Liver (tissue), 8 donors: ENCODE measurements at regions not wholly inside any gene's neighbourhood (a gene's known extent, or its start where the extent isn't known, plus 50 kb on each side); places are given as distances from the start of the nearest gene placed in this dataset.

Source experiments
- DNase-seq: peaks from one replicate; pipeline ENCODE4 v3.0.0-alpha.2; 2017; ENCODE audit warnings: low spot score
- H3K27ac ChIP-seq, 2 donors: one replicate each; pipeline ENCODE4 v1.7.0; 2013; ENCODE audit warnings: inconsistent platforms in 2 of 2, low read length in 2 of 2, control low read depth in 1 of 2, low read depth in 1 of 2, mild to moderate bottlenecking in 1 of 2
- H3K27me3 ChIP-seq, 4 donors: one replicate each; pipeline versions ENCODE4 v1.6.1 to v1.7.0; 2013; ENCODE audit warnings: low read length in 3 of 4, inconsistent platforms in 1 of 4, mild to moderate bottlenecking in 1 of 4, moderate library complexity in 1 of 4; ENCODE audit not compliant: control insufficient read depth in 4 of 4, insufficient read depth in 4 of 4
- H3K36me3 ChIP-seq, 4 donors: one replicate each; pipeline versions ENCODE4 v1.6.1 to v1.7.0; 2013; ENCODE audit warnings: low read length in 3 of 4, mild to moderate bottlenecking in 3 of 4, low read depth in 1 of 4, moderate library complexity in 1 of 4; ENCODE audit not compliant: control insufficient read depth in 4 of 4, insufficient read depth in 3 of 4
- H3K4me1 ChIP-seq, 4 donors: one replicate each; pipeline versions ENCODE4 v1.6.1 to v1.7.0; 2013; ENCODE audit warnings: low read length in 3 of 4, mild to moderate bottlenecking in 3 of 4, moderate library complexity in 1 of 4; ENCODE audit not compliant: control insufficient read depth in 4 of 4, insufficient read depth in 4 of 4
- H3K4me3 ChIP-seq, 3 donors: one replicate each; pipeline versions ENCODE4 v1.6.1 to v1.7.0; 2013; ENCODE audit warnings: low read length in 3 of 3, control low read depth in 1 of 3, low read depth in 1 of 3, mild to moderate bottlenecking in 1 of 3
- H3K9ac ChIP-seq, 2 donors: one replicate each; pipeline ENCODE4 v1.7.0; 2013; ENCODE audit warnings: low read length in 2 of 2, mild to moderate bottlenecking in 2 of 2, moderate library complexity in 2 of 2, control low read depth in 1 of 2, low read depth in 1 of 2
- H3K9me3 ChIP-seq, 4 donors: one replicate each; pipeline versions ENCODE4 v1.6.1 to v1.7.0; 2013; ENCODE audit warnings: low read length in 3 of 4; ENCODE audit not compliant: control insufficient read depth in 4 of 4
- EGR1 ChIP-seq, 2 donors: IDR thresholded peaks; 2 replicates each; pipeline ENCODE4 v1.6.1; 2016 to 2018; ENCODE audit warnings: antibody characterized with exemption in 2 of 2, low read depth in 2 of 2
- FOXA1 ChIP-seq: IDR thresholded peaks from 2 replicates; pipeline ENCODE4 v1.6.1; 2016; ENCODE audit warnings: antibody characterized with exemption
- FOXA2 ChIP-seq: IDR thresholded peaks from 2 replicates; pipeline ENCODE4 v1.6.1; 2016; ENCODE audit warnings: antibody characterized with exemption
- GABPA ChIP-seq, 2 donors: IDR thresholded peaks in 1 of 2; conservative IDR thresholded peaks in 1 of 2; 2 replicates each; pipeline ENCODE4 v1.6.1; 2016; ENCODE audit warnings: antibody characterized with exemption in 2 of 2, mild to moderate bottlenecking in 1 of 2, moderate library complexity in 1 of 2
- HNF4A ChIP-seq, 2 donors: conservative IDR thresholded peaks; 2 replicates each; pipeline ENCODE4 v1.6.1; 2016; ENCODE audit warnings: antibody characterized with exemption in 2 of 2, mild to moderate bottlenecking in 2 of 2
- HNF4G ChIP-seq: IDR thresholded peaks from 2 replicates; pipeline ENCODE4 v1.6.1; 2016; ENCODE audit warnings: antibody characterized with exemption
- JUND ChIP-seq, 2 donors: IDR thresholded peaks; 2 replicates each; pipeline ENCODE4 v1.6.1; 2016; ENCODE audit warnings: antibody characterized with exemption in 2 of 2
- NR2F2 ChIP-seq: IDR thresholded peaks from 2 replicates; pipeline ENCODE4 v1.6.1; 2016; ENCODE audit warnings: antibody characterized with exemption
- RAD21 ChIP-seq, 2 donors: IDR thresholded peaks; 2 replicates each; pipeline ENCODE4 v1.6.1; 2016; ENCODE audit warnings: antibody characterized with exemption in 2 of 2, mild to moderate bottlenecking in 2 of 2
- RXRA ChIP-seq, 2 donors: IDR thresholded peaks; 2 replicates each; pipeline ENCODE4 v1.6.1; 2017 to 2018; ENCODE audit warnings: antibody characterized with exemption in 2 of 2, mild to moderate bottlenecking in 1 of 2
- SP1 ChIP-seq: IDR thresholded peaks from 2 replicates; pipeline ENCODE4 v1.6.1; 2018; ENCODE audit warnings: antibody characterized with exemption, mild to moderate bottlenecking
- TAF1 ChIP-seq: conservative IDR thresholded peaks from 2 replicates; pipeline ENCODE4 v1.6.1; 2016; ENCODE audit warnings: antibody characterized with exemption, mild to moderate bottlenecking
- YY1 ChIP-seq: IDR thresholded peaks from 2 replicates; pipeline ENCODE4 v1.6.1; 2016; ENCODE audit warnings: antibody characterized with exemption, mild to moderate bottlenecking
- WGBS: extraction: QIAGEN DNeasy Blood & Tissue Kit; methylation state at CpG from one replicate; pipeline ENCODE4 v1.1.7; 2013; 5-methylcytosine and 5-hydroxymethylcytosine counted together
- TF ChIP-seq, protein P1 (sequence below): IDR thresholded peaks from 2 replicates; pipeline ENCODE4 v1.6.1; 2016; ENCODE audit warnings: antibody characterized with exemption
- TF ChIP-seq, protein P2 (sequence below): IDR thresholded peaks from 2 replicates; pipeline ENCODE4 v1.6.1; 2016; ENCODE audit warnings: antibody characterized with exemption
- TF ChIP-seq, protein P3 (sequence below): fragments of 150-350 bp; IDR thresholded peaks from 2 replicates; pipeline ENCODE4 v1.5.1; 2017; ENCODE audit warnings: improper control_type of control experiment, low read depth, low read length; ENCODE audit not compliant: missing input control
- TF ChIP-seq, protein P4 (sequence below): IDR thresholded peaks from 2 replicates; pipeline ENCODE4 v1.6.1; 2016; ENCODE audit warnings: antibody characterized with exemption
- TF ChIP-seq, protein P5 (sequence below): IDR thresholded peaks from 2 replicates; pipeline ENCODE4 v1.6.1; 2016; ENCODE audit warnings: antibody characterized with exemption, mild to moderate bottlenecking
- donor health status: healthy.
- donor health status: healthy.
- donor health status: healthy.
- donor health status: healthy.
- donor health status: healthy.

DNA sequence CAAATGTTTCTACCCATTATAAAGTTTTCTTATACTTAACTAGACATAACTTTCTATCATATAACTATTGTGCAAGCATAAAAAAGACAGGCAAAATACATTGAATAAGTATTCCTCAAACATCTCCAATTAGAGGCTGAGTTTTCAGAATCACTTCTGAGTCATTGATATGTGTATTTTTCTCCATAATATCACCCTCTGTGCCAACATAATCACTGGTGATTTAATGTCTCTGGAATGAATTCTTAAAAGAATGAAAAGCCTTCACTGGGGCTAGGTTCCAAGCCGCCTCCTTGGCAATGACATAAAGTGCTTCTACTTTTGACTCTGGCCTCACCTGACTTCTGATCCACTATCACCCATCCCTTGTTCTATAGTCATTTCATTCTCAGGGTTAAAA is 197.0 kb upstream of the E2F8 start:
- H3K27me3 ChIP-seq: no peaks in the 10 kb centered on the region
- no peaks in the 10 kb centered on the region for H3K4me1 ChIP-seq
- TF ChIP-seq, protein P1, sequence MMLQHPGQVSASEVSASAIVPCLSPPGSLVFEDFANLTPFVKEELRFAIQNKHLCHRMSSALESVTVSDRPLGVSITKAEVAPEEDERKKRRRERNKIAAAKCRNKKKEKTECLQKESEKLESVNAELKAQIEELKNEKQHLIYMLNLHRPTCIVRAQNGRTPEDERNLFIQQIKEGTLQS: no peak
- no peaks in the 10 kb centered on the region for H3K9me3 ChIP-seq
- H3K9ac ChIP-seq: no peak overlapping the region
- DNase-seq: no peak
- no peak overlapping the region for H3K4me3 ChIP-seq
- H3K36me3 ChIP-seq: no peaks in the 10 kb centered on the region
- WGBS: 91% methylated on average over 1 of the region's 1 CpG
- H3K27ac ChIP-seq: no peak overlapping the region

DNA sequence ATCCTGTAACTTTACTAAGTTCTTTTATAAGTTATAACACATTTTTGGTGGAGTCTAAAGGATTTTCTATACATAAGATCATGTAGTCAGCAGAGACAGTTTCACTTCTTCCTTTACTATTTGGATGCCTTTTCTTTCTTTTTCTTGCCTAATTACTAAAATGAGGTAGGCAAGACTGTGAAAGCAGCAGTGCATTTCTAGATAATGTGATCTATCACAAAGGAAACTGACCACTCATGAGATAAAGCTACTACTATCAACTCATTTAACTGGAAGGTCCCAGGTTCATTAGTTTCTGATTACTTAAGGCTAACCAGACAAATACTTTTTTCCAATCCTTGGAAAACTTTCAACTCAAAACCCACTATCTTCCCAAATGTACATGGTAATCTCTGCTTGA is 196.2 kb upstream of the E2F8 start:
- no peak for DNase-seq
- Histone ChIP-seq H3K4me1 (no peaks in the 10 kb centered on the region), H3K9ac (no peak overlapping the region), H3K27ac (no peak overlapping the region), H3K9me3 (no peaks in the 10 kb centered on the region), H3K36me3 (no peaks in the 10 kb centered on the region), H3K27me3 (no peaks in the 10 kb centered on the region), H3K4me3 (no peak overlapping the region)
- TF ChIP-seq EGR1 (IDR thresholded peaks at IDR 0.05; ENCODE audit: low read depth in 2 of 2) (no peak), HNF4G (no peak), JUND (IDR thresholded peaks at IDR 0.05) (no peak), TAF1 (no peak), SP1 (no peak), HNF4A (conservative IDR thresholded peaks at IDR 0.05) (no peak), RAD21 (IDR thresholded peaks at IDR 0.05) (no peak), GABPA (IDR thresholded peaks at IDR 0.05 in 1 of 2, conservative IDR thresholded peaks at IDR 0.05 in 1 of 2) (no peak), YY1 (no peak), FOXA1 (no peak), FOXA2 (no peak), NR2F2 (no peak), RXRA (IDR thresholded peaks at IDR 0.05) (no peak)
- TF ChIP-seq, protein P2, sequence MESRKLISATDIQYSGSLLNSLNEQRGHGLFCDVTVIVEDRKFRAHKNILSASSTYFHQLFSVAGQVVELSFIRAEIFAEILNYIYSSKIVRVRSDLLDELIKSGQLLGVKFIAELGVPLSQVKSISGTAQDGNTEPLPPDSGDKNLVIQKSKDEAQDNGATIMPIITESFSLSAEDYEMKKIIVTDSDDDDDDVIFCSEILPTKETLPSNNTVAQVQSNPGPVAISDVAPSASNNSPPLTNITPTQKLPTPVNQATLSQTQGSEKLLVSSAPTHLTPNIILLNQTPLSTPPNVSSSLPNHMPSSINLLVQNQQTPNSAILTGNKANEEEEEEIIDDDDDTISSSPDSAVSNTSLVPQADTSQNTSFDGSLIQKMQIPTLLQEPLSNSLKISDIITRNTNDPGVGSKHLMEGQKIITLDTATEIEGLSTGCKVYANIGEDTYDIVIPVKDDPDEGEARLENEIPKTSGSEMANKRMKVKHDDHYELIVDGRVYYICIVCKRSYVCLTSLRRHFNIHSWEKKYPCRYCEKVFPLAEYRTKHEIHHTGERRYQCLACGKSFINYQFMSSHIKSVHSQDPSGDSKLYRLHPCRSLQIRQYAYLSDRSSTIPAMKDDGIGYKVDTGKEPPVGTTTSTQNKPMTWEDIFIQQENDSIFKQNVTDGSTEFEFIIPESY: no peak
- TF ChIP-seq, protein P3, sequence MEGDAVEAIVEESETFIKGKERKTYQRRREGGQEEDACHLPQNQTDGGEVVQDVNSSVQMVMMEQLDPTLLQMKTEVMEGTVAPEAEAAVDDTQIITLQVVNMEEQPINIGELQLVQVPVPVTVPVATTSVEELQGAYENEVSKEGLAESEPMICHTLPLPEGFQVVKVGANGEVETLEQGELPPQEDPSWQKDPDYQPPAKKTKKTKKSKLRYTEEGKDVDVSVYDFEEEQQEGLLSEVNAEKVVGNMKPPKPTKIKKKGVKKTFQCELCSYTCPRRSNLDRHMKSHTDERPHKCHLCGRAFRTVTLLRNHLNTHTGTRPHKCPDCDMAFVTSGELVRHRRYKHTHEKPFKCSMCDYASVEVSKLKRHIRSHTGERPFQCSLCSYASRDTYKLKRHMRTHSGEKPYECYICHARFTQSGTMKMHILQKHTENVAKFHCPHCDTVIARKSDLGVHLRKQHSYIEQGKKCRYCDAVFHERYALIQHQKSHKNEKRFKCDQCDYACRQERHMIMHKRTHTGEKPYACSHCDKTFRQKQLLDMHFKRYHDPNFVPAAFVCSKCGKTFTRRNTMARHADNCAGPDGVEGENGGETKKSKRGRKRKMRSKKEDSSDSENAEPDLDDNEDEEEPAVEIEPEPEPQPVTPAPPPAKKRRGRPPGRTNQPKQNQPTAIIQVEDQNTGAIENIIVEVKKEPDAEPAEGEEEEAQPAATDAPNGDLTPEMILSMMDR: no peak
- TF ChIP-seq, protein P1: no peak
- TF ChIP-seq, protein P4, sequence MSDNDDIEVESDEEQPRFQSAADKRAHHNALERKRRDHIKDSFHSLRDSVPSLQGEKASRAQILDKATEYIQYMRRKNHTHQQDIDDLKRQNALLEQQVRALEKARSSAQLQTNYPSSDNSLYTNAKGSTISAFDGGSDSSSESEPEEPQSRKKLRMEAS: no peak
- TF ChIP-seq, protein P5, sequence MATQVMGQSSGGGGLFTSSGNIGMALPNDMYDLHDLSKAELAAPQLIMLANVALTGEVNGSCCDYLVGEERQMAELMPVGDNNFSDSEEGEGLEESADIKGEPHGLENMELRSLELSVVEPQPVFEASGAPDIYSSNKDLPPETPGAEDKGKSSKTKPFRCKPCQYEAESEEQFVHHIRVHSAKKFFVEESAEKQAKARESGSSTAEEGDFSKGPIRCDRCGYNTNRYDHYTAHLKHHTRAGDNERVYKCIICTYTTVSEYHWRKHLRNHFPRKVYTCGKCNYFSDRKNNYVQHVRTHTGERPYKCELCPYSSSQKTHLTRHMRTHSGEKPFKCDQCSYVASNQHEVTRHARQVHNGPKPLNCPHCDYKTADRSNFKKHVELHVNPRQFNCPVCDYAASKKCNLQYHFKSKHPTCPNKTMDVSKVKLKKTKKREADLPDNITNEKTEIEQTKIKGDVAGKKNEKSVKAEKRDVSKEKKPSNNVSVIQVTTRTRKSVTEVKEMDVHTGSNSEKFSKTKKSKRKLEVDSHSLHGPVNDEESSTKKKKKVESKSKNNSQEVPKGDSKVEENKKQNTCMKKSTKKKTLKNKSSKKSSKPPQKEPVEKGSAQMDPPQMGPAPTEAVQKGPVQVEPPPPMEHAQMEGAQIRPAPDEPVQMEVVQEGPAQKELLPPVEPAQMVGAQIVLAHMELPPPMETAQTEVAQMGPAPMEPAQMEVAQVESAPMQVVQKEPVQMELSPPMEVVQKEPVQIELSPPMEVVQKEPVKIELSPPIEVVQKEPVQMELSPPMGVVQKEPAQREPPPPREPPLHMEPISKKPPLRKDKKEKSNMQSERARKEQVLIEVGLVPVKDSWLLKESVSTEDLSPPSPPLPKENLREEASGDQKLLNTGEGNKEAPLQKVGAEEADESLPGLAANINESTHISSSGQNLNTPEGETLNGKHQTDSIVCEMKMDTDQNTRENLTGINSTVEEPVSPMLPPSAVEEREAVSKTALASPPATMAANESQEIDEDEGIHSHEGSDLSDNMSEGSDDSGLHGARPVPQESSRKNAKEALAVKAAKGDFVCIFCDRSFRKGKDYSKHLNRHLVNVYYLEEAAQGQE: no peak
